GM20000 (cell line): ENCODE measurements at regions not wholly inside any gene's neighbourhood (a gene's known extent, or its start where the extent isn't known, plus 50 kb on each side); places are given as distances from the start of the nearest gene placed in this dataset.

ENCODE experiments used
- DNase-seq: peaks from one replicate; pipeline ENCODE4 v3.0.0; 2012; ENCODE audit warnings: low spot score
- CTCF ChIP-seq: IDR thresholded peaks from 2 replicates; pipeline ENCODE4 v1.5.1; 2012; ENCODE audit warnings: mild to moderate bottlenecking, control low read depth; ENCODE audit errors: extremely low read depth, missing control alignments

- no peak for TF ChIP-seq CTCF
- DNase-seq, result no peak
Observed at GRCh38 chr13:54356209-54356608, 1327.6 kb downstream of the OLFM4 start.

GRCh38 chr13:54356849-54357248, 1328.2 kb downstream of the OLFM4 start:
- TF ChIP-seq CTCF, result no peak
- DNase-seq, result no peak

GRCh38 chr13:54357284-54357933, 1328.8 kb downstream of the OLFM4 start:
- DNase-seq, result no peak
- TF ChIP-seq CTCF, result no peak

GRCh38 chr13:54361460-54361859, 1332.8 kb downstream of the OLFM4 start:
- TF ChIP-seq CTCF, result no peak
- DNase-seq, result no peak

GRCh38 chr13:54366728-54367127, 1338.1 kb downstream of the OLFM4 start:
- TF ChIP-seq CTCF, result no peak
- no peak for DNase-seq

GRCh38 chr13:54367639-54368271, 1339.1 kb downstream of the OLFM4 start:
- no peak for TF ChIP-seq CTCF
- DNase-seq, result no peak

- no peak for DNase-seq
- TF ChIP-seq CTCF, result no peak
Observed at GRCh38 chr13:54368387-54368786, 1339.8 kb downstream of the OLFM4 start.
